Loucy (cell line): ENCODE measurements at regions not wholly inside any gene's neighbourhood (a gene's known extent, or its start where the extent isn't known, plus 50 kb on each side); places are given as distances from the start of the nearest gene placed in this dataset.

Experiments
- H2AFZ ChIP-seq: fragments of 200-600 bp; sonication (generic); 2 replicates; pipeline ENCODE4 v1.6.0; 2016; ENCODE audit warnings: antibody characterized with exemption, mild to moderate bottlenecking, low read length, moderate library complexity
- H3F3A ChIP-seq: fragments of 200-600 bp; 2 replicates; pipeline ENCODE4 v1.6.0; 2016; ENCODE audit warnings: antibody characterized with exemption, low read depth, mild to moderate bottlenecking
- H3K27me3 ChIP-seq: fragments of 200-600 bp; sonication (generic); 2 replicates; pipeline ENCODE4 v1.6.1; 2014; ENCODE audit warnings: low read length, mild to moderate bottlenecking; ENCODE audit not compliant: insufficient read depth, poor library complexity, severe bottlenecking
- H3K36me3 ChIP-seq: fragments of 200-600 bp; sonication (generic); 2 replicates; pipeline ENCODE4 v1.6.1; 2016; ENCODE audit warnings: low read length; ENCODE audit not compliant: insufficient read depth
- H3K4me1 ChIP-seq: fragments of 200-600 bp; sonication (generic); 2 replicates; pipeline ENCODE4 v1.5.1; 2014; ENCODE audit warnings: low read length, mild to moderate bottlenecking; ENCODE audit not compliant: insufficient read depth, poor library complexity, severe bottlenecking
- H3K4me2 ChIP-seq: fragments of 200-600 bp; sonication (generic); 2 replicates; pipeline ENCODE4 v1.6.0; 2014; ENCODE audit warnings: antibody characterized with exemption, low read length, low read depth, mild to moderate bottlenecking; ENCODE audit not compliant: poor library complexity, severe bottlenecking
- H3K4me3 ChIP-seq: fragments of 200-600 bp; sonication (generic); 2 replicates; pipeline ENCODE4 v1.5.1; 2014; ENCODE audit warnings: low read length, mild to moderate bottlenecking, mixed read lengths; ENCODE audit not compliant: poor library complexity, severe bottlenecking
- H3K79me2 ChIP-seq: fragments of 200-600 bp; sonication (generic); 2 replicates; pipeline ENCODE4 v1.6.1; 2014; ENCODE audit warnings: low read length; ENCODE audit not compliant: insufficient read depth
- H3K9ac ChIP-seq: fragments of 200-600 bp; sonication (generic); 2 replicates; pipeline ENCODE4 v1.6.0; 2014; ENCODE audit warnings: mild to moderate bottlenecking, low read depth, low read length, moderate library complexity; ENCODE audit not compliant: poor library complexity, severe bottlenecking
- H3K9me2 ChIP-seq: fragments of 200-600 bp; sonication (generic); replicated peaks from 2 replicates; pipeline ENCODE4 v1.6.1; 2016; ENCODE audit warnings: low read depth, low read length, mixed read lengths
- H3K9me3 ChIP-seq: fragments of 200-600 bp; sonication (generic); 2 replicates; pipeline ENCODE4 v1.6.1; 2014; ENCODE audit warnings: mild to moderate bottlenecking, antibody characterized with exemption, low read length, low read depth; ENCODE audit not compliant: insufficient read depth
- H4K20me1 ChIP-seq: fragments of 200-600 bp; sonication (generic); 2 replicates; pipeline ENCODE4 v1.6.0; 2014; ENCODE audit warnings: antibody characterized with exemption, low read length, mild to moderate bottlenecking; ENCODE audit not compliant: insufficient read depth, poor library complexity, severe bottlenecking
- CTCF ChIP-seq: fragments of 200-600 bp; sonication (generic); conservative IDR thresholded peaks from 2 replicates; pipeline ENCODE4 v1.5.1; 2014; ENCODE audit warnings: mild to moderate bottlenecking, antibody characterized with exemption, low read length
- EZH2phosphoT487 ChIP-seq: fragments of 200-600 bp; IDR thresholded peaks from 2 replicates; pipeline ENCODE4 v1.6.1; 2018; ENCODE audit warnings: antibody characterized with exemption, mild to moderate bottlenecking, moderate library complexity, borderline replicate concordance

DNA sequence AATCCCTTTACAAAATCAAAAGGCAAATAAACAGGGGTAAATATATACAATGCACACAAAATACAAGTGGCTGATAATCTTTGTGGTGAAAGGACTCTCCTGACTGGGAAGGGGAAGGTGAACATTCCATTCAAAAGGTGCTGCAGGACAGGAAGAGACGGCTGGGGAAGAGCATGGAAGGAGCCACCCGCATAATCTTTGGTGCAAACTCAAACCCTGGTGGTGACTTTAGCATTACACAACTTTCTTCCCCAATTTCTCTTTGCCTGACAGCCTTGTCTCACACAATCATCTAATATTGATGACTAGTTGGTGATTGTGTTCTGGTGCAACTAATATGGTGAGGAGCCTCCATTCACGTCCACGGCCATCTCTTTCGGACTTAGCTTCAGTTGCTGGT, 117.0 kb upstream of the EGFR start:
- Histone ChIP-seq H4K20me1 (no peaks in the 10 kb centered on the region), H3K27me3 (no peaks in the 10 kb centered on the region), H3K4me3 (no peak overlapping the region), H3F3A (no peaks in the 10 kb centered on the region), H2AFZ (no peak overlapping the region), H3K9me2 (no peaks in the 10 kb centered on the region), H3K79me2 (no peaks in the 10 kb centered on the region), H3K4me1 (no peaks in the 10 kb centered on the region), H3K9ac (no peak overlapping the region), H3K36me3 (no peaks in the 10 kb centered on the region), H3K9me3 (no peaks in the 10 kb centered on the region), H3K4me2 (no peak overlapping the region)
- TF ChIP-seq CTCF (no peak), EZH2phosphoT487 (no peak)

- no peak overlapping the region for H3K4me2 ChIP-seq
- H3F3A ChIP-seq, result no peaks in the 10 kb centered on the region
- no peaks in the 10 kb centered on the region for H3K4me1 ChIP-seq
- no peaks in the 10 kb centered on the region for H3K9me3 ChIP-seq
- no peaks in the 10 kb centered on the region for H3K79me2 ChIP-seq
- H3K4me3 ChIP-seq, result no peak overlapping the region
- no peaks in the 10 kb centered on the region for H4K20me1 ChIP-seq
- TF ChIP-seq EZH2phosphoT487 (no peak), CTCF (no peak)
- no peaks in the 10 kb centered on the region for H3K36me3 ChIP-seq
- H3K27me3 ChIP-seq, result no peaks in the 10 kb centered on the region
- H2AFZ ChIP-seq, result no peak overlapping the region
- no peak overlapping the region for H3K9ac ChIP-seq
- H3K9me2 ChIP-seq, result no peaks in the 10 kb centered on the region
Observed at GRCh38 chr7:54904130-54904529, 114.7 kb upstream of the EGFR start.

DNA sequence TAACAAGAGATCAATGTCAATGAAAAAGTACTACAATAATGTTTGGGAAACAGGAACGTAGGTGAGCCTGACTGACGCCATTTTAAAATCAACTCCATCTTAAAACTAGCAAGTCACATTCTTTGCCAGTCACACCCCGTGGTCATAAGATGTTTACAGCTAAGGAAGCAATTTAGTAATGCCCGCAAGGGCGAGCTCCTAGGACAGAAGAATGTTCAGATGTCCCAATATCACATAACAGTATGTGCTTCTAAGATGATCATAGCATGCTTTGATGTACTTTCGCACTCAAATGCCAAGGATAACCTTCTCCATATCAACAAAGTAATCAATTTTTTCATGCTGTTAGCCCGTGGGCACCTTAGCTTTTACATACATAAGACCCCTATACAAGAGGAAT, 113.8 kb upstream of the EGFR start:
- H3K36me3 ChIP-seq, result no peaks in the 10 kb centered on the region
- no peaks in the 10 kb centered on the region for H3F3A ChIP-seq
- no peak overlapping the region for H2AFZ ChIP-seq
- no peaks in the 10 kb centered on the region for H4K20me1 ChIP-seq
- no peak overlapping the region for H3K9ac ChIP-seq
- H3K27me3 ChIP-seq, result no peaks in the 10 kb centered on the region
- no peaks in the 10 kb centered on the region for H3K4me1 ChIP-seq
- H3K79me2 ChIP-seq, result no peaks in the 10 kb centered on the region
- no peak for TF ChIP-seq EZH2phosphoT487
- no peak for TF ChIP-seq CTCF
- no peaks in the 10 kb centered on the region for H3K9me2 ChIP-seq
- no peak overlapping the region for H3K4me3 ChIP-seq
- H3K4me2 ChIP-seq, result no peak overlapping the region
- H3K9me3 ChIP-seq, result no peaks in the 10 kb centered on the region
